NCI-H1092 (cell line): ENCODE measurements at regions not wholly inside any gene's neighbourhood (a gene's known extent, or its start where the extent isn't known, plus 50 kb on each side); places are given as distances from the start of the nearest gene placed in this dataset.

Experiments used
- DNase-seq: peaks from one replicate; lab custom pipeline; 2025; lab: John Stamatoyannopoulos, UW

DNA sequence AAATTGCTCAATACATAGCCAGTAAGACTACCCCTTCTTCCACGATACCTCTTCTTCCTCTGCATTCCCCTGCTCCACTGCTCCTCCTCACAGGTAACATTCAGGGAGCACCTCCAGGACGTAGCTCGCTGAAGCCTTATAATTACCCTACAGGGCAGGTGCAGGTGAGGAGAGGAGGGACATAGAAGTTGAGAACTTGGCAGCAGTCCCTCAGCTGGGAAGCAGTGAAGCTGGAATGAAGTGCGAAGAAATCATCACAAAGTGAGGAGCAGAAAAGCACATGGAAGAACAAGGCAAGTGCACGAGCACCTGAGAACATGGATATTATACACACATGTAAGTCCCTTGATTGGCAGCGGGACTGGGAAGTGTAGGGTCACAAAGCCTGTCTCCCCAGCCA is 118.2 kb downstream of the HSD17B3 start:
- DNase-seq = no peak

DNA sequence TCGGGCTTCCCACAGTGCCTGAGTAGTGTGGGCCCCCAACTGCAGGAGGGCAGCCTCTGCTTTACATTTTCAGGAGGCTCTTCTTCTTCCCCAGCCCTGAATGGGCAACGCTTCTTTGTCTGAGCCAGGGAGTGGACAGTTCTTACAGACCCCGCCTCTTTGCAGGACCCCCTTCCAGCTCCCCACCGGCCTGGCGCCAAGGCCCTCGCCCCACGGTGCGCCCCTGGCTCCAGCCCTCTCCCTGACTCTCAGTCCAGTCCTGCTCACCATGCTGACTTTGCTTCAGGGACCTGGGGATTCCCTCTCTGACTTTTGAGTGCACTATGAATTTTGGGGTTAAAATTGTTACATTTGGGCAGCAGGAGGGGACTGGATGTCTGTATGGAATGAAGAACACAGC is 123.8 kb downstream of the HSD17B3 start:
- no peak for DNase-seq

DNA sequence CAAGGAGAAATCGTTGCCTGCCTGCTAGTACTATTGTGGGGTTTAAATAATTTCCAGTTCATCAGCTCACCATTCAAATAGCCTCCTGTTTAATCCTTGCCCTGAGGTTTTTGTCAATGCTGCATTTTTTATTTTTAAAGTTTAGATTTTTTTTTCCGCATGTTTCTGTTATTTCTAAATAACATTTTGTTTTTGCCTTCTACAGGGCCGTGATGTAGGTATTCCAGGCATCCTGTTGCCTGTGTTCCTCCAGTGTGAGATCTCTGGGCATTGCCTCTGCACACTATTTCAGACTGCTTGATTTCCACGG is 124.3 kb downstream of the HSD17B3 start:
- no peak for DNase-seq

DNA sequence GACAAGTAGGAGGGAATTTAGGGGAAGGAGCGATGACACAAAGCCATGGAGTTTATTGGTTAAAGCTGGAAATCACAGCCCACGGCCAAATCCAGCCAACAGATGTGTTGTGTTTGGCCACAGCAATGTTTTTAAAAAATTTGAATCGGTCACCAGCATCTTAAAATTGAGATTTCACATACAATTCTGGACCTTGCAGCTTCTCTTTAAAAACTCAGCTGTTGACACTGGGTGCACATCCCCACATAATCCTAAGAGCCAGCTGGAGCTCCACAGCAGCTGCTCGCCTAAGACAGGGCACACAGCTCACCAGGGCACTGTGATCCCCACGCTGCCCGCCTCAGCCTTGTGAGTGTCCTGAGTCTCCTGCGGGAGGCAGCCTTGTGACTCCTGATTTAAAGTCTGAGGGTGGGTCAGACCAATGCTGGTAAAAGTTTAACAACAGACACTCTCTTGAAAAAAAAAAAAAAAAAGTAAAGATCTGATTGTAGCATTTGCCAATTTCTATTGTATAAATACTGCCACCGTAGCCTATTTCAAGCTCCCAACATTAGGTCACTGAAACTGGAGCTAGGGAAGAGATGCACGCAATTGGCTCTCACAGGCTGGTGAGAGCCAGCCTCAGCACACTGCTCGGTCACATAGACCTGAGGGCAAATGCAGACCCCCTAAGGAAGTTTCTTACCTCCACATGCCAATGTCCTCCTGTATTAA is 124.8 kb downstream of the HSD17B3 start:
- no peak for DNase-seq

DNA sequence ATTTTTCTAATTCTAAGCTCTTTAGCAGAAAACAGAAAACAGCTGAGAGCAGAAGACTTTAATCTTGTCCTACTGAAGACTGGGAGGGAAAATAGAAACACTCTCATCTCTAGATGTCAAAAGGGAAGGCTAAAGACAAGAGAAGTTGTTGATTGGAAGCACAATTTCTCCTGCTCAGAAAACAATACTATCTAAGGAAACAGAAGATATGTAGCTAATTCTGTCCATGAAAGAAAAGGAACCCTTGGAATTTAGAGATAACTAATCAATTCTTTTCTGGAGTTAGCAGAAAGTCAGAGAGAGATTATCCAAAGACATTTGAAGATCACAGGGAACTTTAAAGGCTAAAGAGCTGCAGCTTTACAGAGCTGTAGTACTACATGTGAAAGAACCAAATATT is 126.2 kb downstream of the HSD17B3 start:
- DNase-seq = no peak

DNA sequence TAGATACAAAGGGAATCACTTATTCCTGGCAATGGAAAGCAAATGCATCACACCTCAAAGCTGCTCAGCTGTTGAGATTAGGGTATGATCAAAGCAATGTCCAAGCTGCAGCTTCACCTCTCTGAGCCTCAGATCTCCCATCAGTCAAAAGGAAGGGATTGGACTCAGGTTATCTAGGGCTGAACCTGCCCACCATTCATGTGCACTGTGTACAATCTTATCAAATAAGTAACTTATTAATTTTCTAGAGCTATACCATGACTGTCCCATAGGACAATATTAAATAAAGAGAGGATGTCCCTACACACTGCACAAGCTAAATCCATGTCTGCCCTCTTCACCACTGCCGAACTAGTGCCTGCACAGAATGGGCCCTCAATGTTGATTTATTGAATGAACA is 127.0 kb downstream of the HSD17B3 start:
- DNase-seq = no peak

DNA sequence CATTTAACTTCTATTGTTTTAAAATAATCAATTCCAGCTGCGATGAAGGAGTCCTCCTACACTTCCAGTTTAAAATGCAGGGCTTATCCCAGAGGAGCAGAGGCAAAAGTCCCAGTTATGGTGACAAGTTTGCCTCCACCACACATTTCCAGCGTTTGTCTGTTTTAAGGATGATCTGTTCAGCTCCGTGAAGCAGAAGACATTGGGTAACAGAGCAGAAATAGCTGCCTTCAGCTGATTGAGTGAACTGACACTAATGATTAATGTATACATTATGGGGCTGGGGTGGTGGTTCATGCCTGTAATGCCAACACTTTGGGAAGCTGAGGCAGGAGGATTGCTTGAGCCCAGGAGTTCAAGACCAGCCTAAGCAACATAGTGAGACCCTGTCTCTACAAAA is 127.6 kb downstream of the HSD17B3 start:
- no peak for DNase-seq

DNA sequence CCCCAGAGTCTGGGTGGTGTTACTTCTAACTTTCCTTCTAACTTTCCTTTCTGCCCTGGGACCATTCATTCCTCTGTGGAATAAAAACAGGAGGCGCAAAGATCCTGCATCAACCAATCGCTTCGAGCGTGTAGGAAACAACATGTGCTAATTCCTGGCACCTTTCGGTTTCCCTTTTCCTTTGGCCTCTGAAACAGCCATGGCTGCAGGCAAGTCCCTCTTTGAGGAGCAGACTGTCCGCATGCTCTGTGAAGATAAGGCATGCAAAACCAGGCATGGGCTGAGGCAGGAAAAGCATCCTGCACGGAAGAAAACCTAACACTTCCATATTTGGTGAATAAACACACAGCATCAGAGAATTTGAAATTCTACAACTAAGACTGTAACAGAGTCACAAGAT is 128.3 kb downstream of the HSD17B3 start:
- no peak for DNase-seq

DNA sequence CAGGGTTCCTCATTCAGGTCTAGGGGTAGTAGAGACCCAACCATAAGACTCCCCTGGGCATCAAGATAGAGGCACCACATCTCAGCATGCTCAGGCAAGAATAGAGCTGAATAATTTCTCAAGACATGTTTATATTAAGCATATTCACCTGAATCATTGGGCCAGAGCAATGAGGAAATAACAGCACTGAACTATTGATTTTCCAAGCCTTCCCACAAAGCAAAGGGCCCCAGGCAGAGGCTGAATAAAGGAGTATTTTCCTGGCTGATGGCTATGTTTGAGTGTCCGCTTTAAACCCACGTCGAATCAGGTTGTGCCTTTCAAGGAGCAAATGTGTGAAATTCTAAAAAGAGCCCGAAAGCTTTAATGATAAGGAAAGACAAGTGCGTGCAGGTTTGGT is 129.2 kb downstream of the HSD17B3 start:
- no peak for DNase-seq

DNA sequence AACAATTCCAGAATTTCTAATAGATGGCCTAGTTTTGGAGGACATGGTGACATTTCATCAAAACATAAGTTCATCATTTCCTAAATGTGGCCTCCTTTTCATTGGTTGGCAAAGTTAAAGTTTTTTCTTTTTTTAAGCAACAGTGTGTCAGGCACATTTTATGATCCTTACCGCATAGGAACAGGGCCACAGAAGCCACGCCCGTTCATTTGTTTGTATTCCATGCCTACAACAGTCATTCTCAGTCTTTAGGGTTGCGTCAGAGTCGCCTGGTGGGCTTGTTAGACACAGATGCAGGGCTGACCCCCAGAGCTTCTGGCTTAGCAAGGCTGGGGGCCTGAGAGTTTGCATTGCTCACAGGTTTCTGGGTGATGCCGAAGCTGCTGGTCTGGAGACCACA is 130.2 kb downstream of the HSD17B3 start:
- no peak for DNase-seq

DNA sequence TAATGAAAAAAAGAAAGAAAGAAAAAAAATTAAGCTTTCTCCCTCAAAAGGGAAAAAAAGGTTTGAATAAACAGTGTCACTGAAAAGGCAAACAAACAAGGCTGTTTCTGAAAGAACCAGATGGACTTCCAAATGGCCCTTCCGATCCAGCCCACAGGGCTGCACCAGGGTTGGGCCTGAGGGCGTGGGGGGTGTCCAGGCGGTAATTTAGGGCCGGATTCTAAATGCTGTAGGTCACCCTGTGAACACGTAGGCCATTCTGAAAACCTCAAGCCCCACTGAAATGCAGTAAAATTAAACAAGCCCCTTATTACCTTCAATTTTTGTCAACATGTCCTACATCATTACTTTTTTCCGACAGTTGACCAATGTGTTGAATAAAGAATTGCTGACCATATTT is 132.1 kb downstream of the HSD17B3 start:
- no peak for DNase-seq

DNA sequence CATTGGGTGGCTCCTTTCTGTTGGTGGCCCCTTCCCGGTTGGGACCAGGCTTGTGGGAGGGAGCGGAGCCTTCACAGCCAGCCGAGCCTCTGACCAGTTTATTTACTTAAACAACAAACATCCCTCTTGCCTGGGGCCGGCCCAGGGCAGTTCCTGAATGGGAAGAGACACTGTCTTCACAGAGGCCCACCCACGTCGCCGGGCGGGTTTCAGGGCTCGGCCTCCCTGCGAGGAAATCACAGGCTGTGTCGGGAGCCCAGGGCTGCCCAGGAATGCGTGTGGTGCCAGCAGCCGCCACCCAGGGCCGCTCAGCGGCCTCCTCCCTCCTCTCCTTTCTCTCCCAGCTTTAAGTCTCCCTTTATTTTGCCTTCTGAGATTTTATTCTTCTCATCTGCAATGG is 132.5 kb downstream of the HSD17B3 start:
- DNase-seq = no peak

DNA sequence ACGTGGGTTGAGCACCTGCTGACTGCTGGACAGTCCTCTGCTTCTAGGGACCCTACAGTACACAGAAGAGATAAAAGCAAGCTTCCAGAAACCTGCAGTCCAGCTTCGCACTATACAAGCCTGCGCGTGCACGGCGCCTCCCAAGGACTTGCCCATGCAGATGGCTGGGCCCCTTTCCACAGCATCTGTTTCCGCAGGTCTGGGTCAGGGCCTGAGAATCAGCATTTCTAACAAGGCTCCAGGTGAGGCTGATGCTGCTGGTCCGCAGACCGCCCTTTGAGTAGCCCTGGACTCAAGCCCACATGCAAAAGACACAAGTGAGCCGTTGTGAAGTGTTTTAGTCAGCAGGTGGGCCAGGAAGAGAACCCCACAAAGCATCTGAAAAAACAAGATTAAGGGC is 133.1 kb downstream of the HSD17B3 start:
- no peak for DNase-seq

DNA sequence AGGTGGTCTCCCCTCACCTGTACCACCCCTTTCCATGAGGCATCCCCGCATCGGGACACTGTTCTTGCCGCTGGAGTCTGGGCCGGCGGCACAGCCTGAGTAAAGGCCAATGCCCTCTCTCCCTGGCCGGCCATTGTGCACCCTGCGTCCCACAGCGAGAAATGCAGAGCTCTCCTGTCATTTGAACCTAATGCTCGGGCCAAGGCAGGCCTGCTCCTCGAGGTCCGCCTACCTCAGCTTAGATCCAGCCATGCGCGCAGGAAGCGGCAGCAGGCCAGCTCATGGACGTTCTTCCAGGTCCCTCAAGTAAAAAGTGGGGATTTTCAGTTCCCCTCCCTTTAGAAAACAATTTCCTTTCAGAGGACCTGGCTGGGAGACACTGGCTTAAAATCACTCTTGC is 135.0 kb downstream of the HSD17B3 start:
- DNase-seq = no peak

DNA sequence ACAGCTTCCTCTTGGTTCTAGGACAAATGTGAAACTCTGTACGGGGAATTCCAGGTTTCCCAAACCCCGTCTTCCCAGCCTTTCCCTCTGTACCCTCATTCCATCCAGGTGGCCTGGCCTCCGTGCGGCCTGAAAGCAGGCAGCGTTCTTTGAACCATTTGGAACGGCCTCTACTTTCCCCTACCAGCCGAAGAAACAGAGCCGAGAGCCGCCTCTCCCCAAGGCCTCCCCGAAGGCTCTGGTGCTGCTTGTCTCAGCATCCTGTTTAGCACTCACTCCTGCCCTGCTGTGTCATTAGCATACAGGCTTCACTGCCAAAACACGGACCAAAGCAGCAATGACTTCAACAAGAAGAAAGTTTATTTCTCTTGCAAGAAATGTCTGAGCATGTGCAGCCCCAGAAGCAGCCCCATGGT is 137.7 kb downstream of the HSD17B3 start:
- DNase-seq = no peak

DNA sequence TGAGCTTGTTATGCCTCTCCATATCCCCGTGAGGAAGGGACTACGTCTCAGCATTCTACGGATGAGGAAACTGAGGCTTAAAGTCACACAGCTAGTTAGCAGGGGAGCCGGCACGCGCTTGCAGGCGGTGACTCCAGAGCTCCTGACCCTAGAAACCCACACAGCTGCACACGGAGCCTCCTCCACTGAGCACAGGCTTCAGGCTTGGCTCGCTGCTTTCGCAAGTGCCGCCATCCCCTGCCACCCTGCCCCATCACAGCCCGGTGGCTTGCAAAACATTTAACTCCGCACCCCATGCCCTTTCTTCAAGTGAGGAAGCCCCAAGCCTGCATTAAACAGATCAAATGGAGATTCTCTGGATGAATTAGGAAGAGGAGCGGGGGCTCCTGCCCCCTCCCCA is 138.3 kb downstream of the HSD17B3 start:
- no peak for DNase-seq

DNA sequence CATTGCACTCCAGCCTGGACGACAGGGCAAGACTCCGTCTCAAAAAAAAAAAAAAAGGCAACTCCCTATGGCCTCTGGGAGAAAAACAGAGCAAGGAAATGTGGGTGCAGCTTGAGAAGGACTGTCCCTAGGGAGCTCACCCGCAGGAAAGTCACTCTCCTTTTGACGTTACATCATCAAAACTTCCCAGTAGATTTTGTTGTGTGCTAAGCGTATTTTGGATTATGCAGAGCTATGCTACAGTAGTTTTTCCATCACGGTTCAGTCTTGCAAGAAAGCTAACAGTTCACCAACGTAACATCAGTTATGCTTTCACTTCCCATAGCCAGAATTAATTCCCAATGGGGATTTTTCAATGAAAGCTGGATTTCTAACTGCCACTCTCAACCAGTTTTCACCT is 138.8 kb downstream of the HSD17B3 start:
- no peak for DNase-seq

DNA sequence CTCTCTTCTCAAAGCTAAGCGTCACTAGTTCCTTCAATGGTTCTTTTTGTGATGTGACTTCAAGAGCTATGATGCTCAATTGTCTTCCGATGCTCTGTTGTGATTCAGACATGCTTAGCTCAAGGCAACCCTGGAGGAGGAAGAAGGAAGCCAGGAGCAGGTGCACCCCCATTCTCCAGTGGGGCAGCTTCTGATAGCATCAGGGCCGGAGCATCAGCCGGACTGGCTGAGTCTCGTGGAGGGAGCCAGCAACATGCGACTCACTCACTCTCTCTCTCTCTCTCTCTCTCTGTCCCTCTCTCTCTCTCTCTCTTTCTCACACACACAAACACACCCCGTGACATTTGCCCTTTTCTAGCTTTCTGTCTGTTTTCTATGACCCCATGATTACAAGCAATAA is 140.2 kb downstream of the HSD17B3 start:
- DNase-seq = no peak

DNA sequence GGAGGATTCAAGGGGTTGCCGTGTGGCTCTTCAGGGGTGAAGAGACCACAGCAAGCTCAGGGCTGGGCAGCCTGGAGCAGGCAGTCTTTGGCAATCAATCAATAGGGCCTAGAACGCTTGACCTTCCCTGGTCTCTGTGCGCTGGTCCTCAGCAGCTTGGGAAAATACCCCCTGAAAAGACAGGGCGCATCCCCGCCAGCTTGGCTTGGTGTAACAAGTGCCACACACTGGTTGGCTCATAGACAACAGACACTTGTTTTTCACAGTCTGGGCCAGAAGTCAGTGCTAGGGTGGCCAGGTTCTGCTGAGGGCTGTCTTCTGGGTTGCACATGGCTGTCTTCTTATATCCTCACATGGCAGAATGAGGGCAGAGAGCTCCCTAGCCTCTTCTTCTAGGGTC is 141.1 kb downstream of the HSD17B3 start:
- no peak for DNase-seq

DNA sequence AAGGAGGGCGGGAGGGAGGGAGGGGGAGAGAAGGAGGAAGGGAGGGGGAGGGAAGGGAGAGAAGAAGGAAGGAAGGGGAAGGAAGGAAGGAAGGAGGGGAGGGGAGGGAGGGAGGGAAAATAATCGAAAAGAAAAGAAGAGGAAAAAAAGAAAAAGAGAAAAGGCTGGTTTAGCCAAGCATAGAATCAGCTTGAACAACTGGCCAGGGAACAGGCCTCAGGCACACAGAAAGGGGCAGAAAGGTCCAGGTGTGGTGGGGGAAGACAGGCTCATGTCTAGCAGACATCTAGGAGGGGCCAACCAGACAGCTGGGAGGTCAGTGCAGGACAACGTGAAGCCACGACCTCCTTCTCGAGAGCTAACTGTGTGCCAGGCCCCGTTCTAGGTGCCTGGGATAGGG is 141.8 kb downstream of the HSD17B3 start:
- no peak for DNase-seq

DNA sequence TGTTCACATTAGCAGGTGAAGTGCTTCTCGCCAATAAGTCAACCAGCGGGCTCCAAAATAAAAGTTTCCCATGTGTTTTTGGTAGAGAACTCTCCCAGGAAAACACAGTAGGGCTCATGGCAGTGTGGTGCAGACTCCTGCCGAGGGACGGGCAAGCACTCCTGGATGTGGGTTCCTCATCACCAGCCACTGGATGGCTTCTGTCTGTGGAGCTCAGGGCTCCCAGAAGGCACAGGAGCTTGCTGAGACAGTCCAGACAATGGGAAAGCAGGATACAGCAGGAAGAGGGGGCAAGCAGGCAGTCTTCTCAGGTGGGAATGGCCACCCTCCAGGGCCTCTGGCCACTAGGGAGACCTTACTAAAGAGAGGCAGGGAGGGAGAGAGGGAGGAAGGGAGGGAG is 142.4 kb downstream of the HSD17B3 start:
- no peak for DNase-seq

DNA sequence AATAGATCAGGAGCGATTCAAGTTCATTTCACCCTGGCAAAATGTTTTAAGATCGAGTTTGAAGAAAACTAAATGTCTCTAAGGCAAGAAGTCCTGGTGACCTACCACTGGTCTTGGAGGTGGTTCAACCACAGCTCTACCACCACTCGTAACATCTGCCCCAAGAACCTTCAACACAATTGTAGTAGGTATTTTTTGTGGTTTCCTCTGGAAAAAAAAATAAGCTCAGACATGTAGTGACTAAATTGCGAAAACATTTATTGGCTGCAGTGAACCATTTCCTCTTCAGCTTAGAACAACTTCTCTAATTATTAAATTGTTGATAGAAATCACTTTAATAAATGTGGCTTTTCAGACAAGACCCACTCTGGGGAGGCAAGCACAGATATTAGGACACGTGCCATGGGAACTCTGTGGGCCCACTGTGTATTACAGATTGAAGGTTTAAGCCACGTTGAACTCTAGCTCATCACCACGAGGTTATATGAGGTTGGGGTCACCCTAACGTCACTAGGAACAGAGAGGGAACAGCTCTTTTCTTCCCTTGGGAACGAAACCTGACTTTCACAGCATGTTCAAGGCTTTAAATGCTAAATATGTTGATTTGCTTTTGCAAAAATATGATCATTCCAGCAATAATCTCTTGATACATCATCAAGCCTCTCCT is 142.9 kb downstream of the HSD17B3 start:
- DNase-seq = no peak

DNA sequence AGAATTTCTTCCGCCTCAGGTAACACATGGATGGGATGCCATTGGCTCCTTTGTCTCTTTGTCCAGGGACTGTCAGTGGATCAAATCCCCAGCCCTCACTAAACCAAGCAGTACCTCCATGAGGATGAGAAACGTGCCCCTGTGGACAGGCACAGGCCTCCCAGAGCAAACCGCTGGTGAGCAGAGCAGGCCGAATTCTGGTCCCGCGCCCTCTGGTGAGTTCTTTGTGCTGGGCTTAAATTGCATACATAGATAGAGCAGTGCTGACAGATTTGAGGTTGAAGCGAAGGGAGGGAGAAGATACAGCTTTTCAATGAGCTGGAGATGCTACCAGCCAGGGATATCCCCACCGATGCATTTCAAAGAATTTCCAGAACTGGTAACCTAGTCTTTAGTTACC is 143.8 kb downstream of the HSD17B3 start:
- DNase-seq = no peak

DNA sequence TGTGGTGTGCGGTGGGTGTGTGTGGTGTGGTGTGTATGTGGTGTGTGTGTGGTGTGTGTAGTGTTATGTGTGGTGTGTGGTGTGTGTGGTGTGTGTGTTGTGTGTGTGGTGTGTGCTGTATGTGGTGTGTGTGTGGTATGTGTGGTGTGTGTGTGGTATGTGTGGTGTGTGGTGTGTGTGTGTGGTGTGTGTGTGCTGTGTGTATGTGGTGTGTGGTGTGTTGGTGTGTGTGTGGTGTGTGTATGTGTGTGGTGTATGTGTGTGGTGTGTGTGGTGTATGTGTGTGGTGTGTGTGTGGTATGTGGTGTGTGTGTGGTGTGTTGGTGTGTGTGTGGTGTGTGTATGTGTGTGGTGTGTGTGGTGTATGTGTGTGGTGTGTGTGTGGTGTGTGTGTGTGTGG is 144.3 kb downstream of the HSD17B3 start:
- no peak for DNase-seq
